PFSK-1 (cell line): ENCODE measurements at regions not wholly inside any gene's neighbourhood (a gene's known extent, or its start where the extent isn't known, plus 50 kb on each side); places are given as distances from the start of the nearest gene placed in this dataset.

Experiments
- FOXP2 ChIP-seq: optimal IDR thresholded peaks from 2 replicates; pipeline ENCODE3; 2011; ENCODE audit warnings: borderline replicate concordance, control low read depth, inconsistent platforms; ENCODE audit not compliant: insufficient read depth; ENCODE audit errors: extremely low read length, extremely low read depth
- POLR2AphosphoS5 ChIP-seq: IDR thresholded peaks from 2 replicates; pipeline ENCODE4 v1.6.1; 2012; ENCODE audit warnings: low read depth, mild to moderate bottlenecking, control low read depth, low read length, moderate library complexity
- SIN3A ChIP-seq: IDR thresholded peaks from 2 replicates; pipeline ENCODE4 v1.6.1; 2012; ENCODE audit warnings: mild to moderate bottlenecking, low read length, moderate library complexity, borderline replicate concordance; ENCODE audit not compliant: insufficient read depth
- TAF1 ChIP-seq: IDR thresholded peaks from 2 replicates; pipeline ENCODE4 v1.6.1; 2012; ENCODE audit warnings: low read length, control low read depth, borderline replicate concordance; ENCODE audit not compliant: insufficient read depth
- TF ChIP-seq, protein P1 (sequence below), 2 experiments: IDR thresholded peaks; 2 replicates each; pipeline versions ENCODE4 v1.6.1 to v1.8.0; 2011 to 2012; ENCODE audit warnings: low read depth in 2 of 2, low read length in 2 of 2, control low read depth in 1 of 2, inconsistent platforms in 1 of 2, mild to moderate bottlenecking in 1 of 2, moderate library complexity in 1 of 2; ENCODE audit not compliant: insufficient read depth in 1 of 2

- TF ChIP-seq, protein P1, sequence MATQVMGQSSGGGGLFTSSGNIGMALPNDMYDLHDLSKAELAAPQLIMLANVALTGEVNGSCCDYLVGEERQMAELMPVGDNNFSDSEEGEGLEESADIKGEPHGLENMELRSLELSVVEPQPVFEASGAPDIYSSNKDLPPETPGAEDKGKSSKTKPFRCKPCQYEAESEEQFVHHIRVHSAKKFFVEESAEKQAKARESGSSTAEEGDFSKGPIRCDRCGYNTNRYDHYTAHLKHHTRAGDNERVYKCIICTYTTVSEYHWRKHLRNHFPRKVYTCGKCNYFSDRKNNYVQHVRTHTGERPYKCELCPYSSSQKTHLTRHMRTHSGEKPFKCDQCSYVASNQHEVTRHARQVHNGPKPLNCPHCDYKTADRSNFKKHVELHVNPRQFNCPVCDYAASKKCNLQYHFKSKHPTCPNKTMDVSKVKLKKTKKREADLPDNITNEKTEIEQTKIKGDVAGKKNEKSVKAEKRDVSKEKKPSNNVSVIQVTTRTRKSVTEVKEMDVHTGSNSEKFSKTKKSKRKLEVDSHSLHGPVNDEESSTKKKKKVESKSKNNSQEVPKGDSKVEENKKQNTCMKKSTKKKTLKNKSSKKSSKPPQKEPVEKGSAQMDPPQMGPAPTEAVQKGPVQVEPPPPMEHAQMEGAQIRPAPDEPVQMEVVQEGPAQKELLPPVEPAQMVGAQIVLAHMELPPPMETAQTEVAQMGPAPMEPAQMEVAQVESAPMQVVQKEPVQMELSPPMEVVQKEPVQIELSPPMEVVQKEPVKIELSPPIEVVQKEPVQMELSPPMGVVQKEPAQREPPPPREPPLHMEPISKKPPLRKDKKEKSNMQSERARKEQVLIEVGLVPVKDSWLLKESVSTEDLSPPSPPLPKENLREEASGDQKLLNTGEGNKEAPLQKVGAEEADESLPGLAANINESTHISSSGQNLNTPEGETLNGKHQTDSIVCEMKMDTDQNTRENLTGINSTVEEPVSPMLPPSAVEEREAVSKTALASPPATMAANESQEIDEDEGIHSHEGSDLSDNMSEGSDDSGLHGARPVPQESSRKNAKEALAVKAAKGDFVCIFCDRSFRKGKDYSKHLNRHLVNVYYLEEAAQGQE (IDR thresholded peaks at IDR 0.05; ENCODE audit: insufficient read depth in 1 of 2, low read depth in 2 of 2, low read length in 2 of 2), result no peak
These were observed 459.2 kb downstream of the RNF144B start for GRCh38 chr6:18846327-18846726.

DNA sequence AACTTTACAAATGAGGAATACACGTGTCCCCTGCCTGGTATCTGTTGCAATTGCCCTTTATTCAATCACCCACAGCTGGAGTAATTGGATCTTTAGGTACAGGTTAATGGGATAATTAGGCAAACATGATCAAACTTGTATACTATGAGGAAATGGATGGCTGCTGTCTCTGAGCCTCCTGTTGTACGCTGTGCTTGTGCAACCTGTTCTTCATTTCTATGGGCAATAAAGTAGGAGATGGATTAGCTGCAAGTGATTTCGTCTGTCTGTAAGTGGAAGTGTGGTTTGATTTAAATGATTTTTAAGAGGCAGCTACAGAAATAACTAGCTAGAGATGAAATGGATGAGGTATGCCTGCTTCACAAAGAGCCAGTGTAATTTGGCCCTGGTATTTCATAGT, 474.1 kb downstream of the RNF144B start:
- TF ChIP-seq, protein P1 (IDR thresholded peaks at IDR 0.05; ENCODE audit: insufficient read depth in 1 of 2, low read depth in 2 of 2, low read length in 2 of 2), result no peak
- TF ChIP-seq TAF1 (no peak), FOXP2 (no peak), SIN3A (no peak), POLR2AphosphoS5 (no peak)

- TF ChIP-seq SIN3A (no peak), FOXP2 (no peak), TAF1 (no peak), POLR2AphosphoS5 (no peak)
- TF ChIP-seq, protein P1 (IDR thresholded peaks at IDR 0.05; ENCODE audit: insufficient read depth in 1 of 2, low read depth in 2 of 2, low read length in 2 of 2), result no peak
These were observed 496.1 kb downstream of the RNF144B start for GRCh38 chr6:18883268-18883667.

- no peak for TF ChIP-seq FOXP2
- TF ChIP-seq SIN3A, result no peak
- TF ChIP-seq TAF1, result no peak
- no peak for TF ChIP-seq POLR2AphosphoS5
- TF ChIP-seq, protein P1 (IDR thresholded peaks at IDR 0.05; ENCODE audit: insufficient read depth in 1 of 2, low read depth in 2 of 2, low read length in 2 of 2), result no peak
These were observed 496.7 kb downstream of the RNF144B start for GRCh38 chr6:18883851-18884250.

DNA sequence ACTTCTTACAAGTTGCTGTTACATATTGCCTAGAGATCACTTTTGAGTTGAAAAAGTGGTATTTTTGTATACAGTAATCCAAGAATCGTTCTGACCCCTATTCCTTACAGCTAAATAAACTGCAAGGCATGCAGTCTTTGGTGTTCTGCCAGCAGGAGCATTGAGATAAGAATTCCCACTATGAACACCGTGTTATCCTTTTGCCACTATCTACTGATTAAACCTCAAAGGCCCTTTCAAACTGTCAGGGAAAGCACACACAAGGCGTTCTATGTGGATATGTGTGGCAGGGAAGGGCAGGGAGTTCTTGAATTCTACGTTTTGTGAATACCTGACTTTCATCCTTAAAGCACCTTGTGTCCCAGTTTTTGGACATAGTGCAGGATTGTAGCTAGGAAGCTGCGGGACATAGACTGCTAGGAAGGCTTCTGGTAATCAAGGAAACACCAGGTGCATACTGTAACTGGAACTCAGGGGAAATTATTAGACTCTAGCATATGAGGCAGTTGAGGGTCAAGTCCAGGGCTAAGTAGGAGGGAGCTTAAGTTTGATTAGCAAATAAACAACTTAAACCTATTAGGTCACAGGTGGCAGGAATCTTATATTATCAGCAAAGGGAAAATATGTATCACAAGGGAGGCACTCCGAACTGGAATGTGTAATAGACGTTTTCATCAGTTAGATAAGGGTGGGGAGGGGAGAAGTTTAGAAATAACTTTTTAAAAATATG, 506.6 kb downstream of the RNF144B start:
- TF ChIP-seq, protein P1 (IDR thresholded peaks at IDR 0.05; ENCODE audit: insufficient read depth in 1 of 2, low read depth in 2 of 2, low read length in 2 of 2), result no peak
- no peak for TF ChIP-seq POLR2AphosphoS5
- TF ChIP-seq TAF1, result no peak
- no peak for TF ChIP-seq FOXP2
- TF ChIP-seq SIN3A, result no peak
